ENCODE measurements at regions not wholly inside any gene's neighbourhood (a gene's known extent, or its start where the extent isn't known, plus 50 kb on each side); places are given as distances from the start of the nearest gene placed in this dataset.
"Not testable (repeated sequence)": the region's sequence is repeated elsewhere in the genome, so short reads cannot be mapped to it uniquely, and the experiment has no call there.

- Histone ChIP-seq H3K4me1 (ENCODE audit: control insufficient read depth, extremely low read depth, insufficient read depth, low read length) (no peaks in the 10 kb centered on the region), H3K36me3 (ENCODE audit: control insufficient read depth, insufficient read depth, low read length) (no peaks in the 10 kb centered on the region), H3K79me2 (ENCODE audit: control insufficient read depth, insufficient read depth, low read length) (no peaks in the 10 kb centered on the region), H3K4me3 (replicated peaks in 1 of 4; ENCODE audit: control extremely low read depth in 1 of 4, insufficient read depth in 1 of 4, low read depth in 3 of 4, low read length in 4 of 4) (no peak overlapping the region), H4K20me1 (ENCODE audit: control insufficient read depth, extremely low read depth, insufficient read depth, low read length) (no peaks in the 10 kb centered on the region), H3K27me3 (ENCODE audit: control insufficient read depth, insufficient read depth, low read length) (no peaks in the 10 kb centered on the region), H3K27ac (ENCODE audit: insufficient read depth, low read length) (no peak overlapping the region), H3K9ac (ENCODE audit: insufficient read depth, low read length) (no peak overlapping the region), H3K9me3 (ENCODE audit: control insufficient read depth, insufficient read depth, low read depth, low read length) (no peaks in the 10 kb centered on the region), H2AFZ (ENCODE audit: low read length) (no peak overlapping the region), H3K4me2 (ENCODE audit: extremely low read depth, insufficient read depth, low read length) (no peak overlapping the region)
- no peak for DNase-seq (ENCODE audit: low read depth in 2 of 2)
- no peak for TF ChIP-seq EZH2 (IDR thresholded peaks at IDR 0.05; ENCODE audit: low read length, missing control alignments)
- TF ChIP-seq CTCF (conservative IDR thresholded peaks at IDR 0.05 in 1 of 2, IDR thresholded peaks at IDR 0.05 in 1 of 2; ENCODE audit: low read depth in 1 of 2, low read length in 2 of 2), result no peak
These were observed 84.0 kb upstream of the BMAL1 start for GRCh38 chr11:13193613-13194012.

- H3K9me3 ChIP-seq (ENCODE audit: control insufficient read depth, insufficient read depth, low read depth, low read length); H3K36me3 ChIP-seq (ENCODE audit: control insufficient read depth, insufficient read depth, low read length); DNase-seq (ENCODE audit: low read depth in 2 of 2); H3K79me2 ChIP-seq (ENCODE audit: control insufficient read depth, insufficient read depth, low read length); H3K9ac ChIP-seq (ENCODE audit: insufficient read depth, low read length); H3K4me3 ChIP-seq (replicated peaks in 1 of 4; ENCODE audit: control extremely low read depth in 1 of 4, insufficient read depth in 1 of 4, low read depth in 3 of 4, low read length in 4 of 4); H2AFZ ChIP-seq (ENCODE audit: low read length); H3K4me1 ChIP-seq (ENCODE audit: control insufficient read depth, extremely low read depth, insufficient read depth, low read length); H3K27ac ChIP-seq (ENCODE audit: insufficient read depth, low read length); H3K27me3 ChIP-seq (ENCODE audit: control insufficient read depth, insufficient read depth, low read length); H4K20me1 ChIP-seq (ENCODE audit: control insufficient read depth, extremely low read depth, insufficient read depth, low read length); H3K4me2 ChIP-seq (ENCODE audit: extremely low read depth, insufficient read depth, low read length): not testable (repeated sequence)
These were observed 80.2 kb upstream of the BMAL1 start for GRCh38 chr11:13197374-13197773.

GRCh38 chr11:13205486-13205885 lies 72.1 kb upstream of the BMAL1 start:
- Histone ChIP-seq H2AFZ (ENCODE audit: low read length) (peak overlapping the region; percentile 71), H3K36me3 (ENCODE audit: control insufficient read depth, insufficient read depth, low read length) (no peaks in the 10 kb centered on the region), H3K79me2 (ENCODE audit: control insufficient read depth, insufficient read depth, low read length) (no peaks in the 10 kb centered on the region), H3K27ac (ENCODE audit: insufficient read depth, low read length) (no peak overlapping the region), H3K4me3 (replicated peaks in 1 of 4; ENCODE audit: control extremely low read depth in 1 of 4, insufficient read depth in 1 of 4, low read depth in 3 of 4, low read length in 4 of 4) (no peak overlapping the region), H3K9ac (ENCODE audit: insufficient read depth, low read length) (no peak overlapping the region), H3K27me3 (ENCODE audit: control insufficient read depth, insufficient read depth, low read length) (no peaks in the 10 kb centered on the region), H4K20me1 (ENCODE audit: control insufficient read depth, extremely low read depth, insufficient read depth, low read length) (no peaks in the 10 kb centered on the region), H3K4me1 (ENCODE audit: control insufficient read depth, extremely low read depth, insufficient read depth, low read length) (peaks cover 10% of the 10 kb centered on the region), H3K9me3 (ENCODE audit: control insufficient read depth, insufficient read depth, low read depth, low read length) (no peaks in the 10 kb centered on the region), H3K4me2 (ENCODE audit: extremely low read depth, insufficient read depth, low read length) (no peak overlapping the region)
- no peak for DNase-seq (ENCODE audit: low read depth in 2 of 2)
- no peak for TF ChIP-seq CTCF (conservative IDR thresholded peaks at IDR 0.05 in 1 of 2, IDR thresholded peaks at IDR 0.05 in 1 of 2; ENCODE audit: low read depth in 1 of 2, low read length in 2 of 2)
- no peak for TF ChIP-seq EZH2 (IDR thresholded peaks at IDR 0.05; ENCODE audit: low read length, missing control alignments)

Measured in fibroblast of lung (primary cell).